ENCODE measurements at regions not wholly inside any gene's neighbourhood (a gene's known extent, or its start where the extent isn't known, plus 50 kb on each side); places are given as distances from the start of the nearest gene placed in this dataset.

DNA sequence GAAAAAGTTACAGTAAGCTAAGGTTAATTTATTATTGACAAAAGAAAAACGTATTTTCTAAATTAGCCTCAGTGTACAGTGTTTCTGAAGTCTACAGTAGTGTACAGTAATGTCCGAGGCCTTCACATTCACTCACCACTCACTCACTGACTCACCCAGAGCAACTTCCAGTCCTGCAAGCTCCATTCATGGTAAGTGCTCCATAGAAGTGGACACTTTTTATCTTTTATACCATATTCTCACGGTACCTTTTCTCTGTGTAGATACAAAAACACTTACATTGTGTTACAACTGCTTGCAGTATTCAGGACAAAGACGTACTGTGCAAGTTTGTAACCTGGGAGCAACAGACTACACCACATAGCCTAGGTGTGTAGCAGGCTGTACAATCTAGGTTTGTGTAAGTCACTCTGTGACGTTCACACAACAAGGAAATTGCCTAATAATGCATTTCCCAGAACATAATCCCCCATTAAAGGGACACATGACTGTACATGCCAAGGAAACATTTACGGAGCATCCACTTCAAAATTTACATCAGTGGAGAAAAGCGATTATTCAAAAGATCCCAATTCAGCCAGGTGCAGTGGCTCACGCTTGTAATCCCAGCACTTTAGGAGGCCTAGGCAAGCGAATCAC, 133.4 kb downstream of the BANF2 start:
- DNase-seq (ENCODE audit: low spot score) = no peak
- ATAC-seq (ENCODE audit: low FRiP score) = no peak
- TF ChIP-seq, protein P1, sequence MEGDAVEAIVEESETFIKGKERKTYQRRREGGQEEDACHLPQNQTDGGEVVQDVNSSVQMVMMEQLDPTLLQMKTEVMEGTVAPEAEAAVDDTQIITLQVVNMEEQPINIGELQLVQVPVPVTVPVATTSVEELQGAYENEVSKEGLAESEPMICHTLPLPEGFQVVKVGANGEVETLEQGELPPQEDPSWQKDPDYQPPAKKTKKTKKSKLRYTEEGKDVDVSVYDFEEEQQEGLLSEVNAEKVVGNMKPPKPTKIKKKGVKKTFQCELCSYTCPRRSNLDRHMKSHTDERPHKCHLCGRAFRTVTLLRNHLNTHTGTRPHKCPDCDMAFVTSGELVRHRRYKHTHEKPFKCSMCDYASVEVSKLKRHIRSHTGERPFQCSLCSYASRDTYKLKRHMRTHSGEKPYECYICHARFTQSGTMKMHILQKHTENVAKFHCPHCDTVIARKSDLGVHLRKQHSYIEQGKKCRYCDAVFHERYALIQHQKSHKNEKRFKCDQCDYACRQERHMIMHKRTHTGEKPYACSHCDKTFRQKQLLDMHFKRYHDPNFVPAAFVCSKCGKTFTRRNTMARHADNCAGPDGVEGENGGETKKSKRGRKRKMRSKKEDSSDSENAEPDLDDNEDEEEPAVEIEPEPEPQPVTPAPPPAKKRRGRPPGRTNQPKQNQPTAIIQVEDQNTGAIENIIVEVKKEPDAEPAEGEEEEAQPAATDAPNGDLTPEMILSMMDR (IDR thresholded peaks at IDR 0.05) = no peak

DNA sequence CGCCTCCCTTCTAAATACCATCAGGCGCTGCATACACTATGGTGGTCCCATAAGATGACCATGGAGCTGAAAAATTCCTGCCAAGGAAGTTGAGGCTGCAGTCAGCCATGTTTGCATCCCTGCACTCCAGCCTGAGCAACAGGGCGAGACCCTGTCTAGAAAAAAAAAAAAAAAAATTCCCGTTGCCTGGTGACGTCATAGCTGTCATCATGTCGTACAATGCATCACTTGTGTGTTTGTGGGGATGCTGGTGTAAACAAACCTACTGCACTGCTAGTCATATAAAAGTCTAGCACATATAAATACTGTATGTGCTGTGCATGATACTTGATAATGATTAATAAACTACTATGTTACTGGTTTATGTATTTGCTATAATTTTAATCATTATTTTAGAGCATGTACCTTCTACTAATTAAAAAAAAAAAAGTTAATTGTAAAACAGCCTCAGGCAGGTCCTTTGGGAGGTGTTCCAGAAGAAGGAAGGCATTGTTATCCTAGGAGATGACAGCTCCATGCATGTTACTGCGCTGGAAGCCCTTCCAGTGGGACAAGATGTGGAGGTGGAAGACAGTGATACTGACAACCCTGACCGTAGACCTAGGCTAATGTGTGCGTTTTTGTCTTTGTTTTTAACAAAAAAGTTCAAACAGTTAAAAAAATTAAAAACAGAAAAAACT, 132.6 kb downstream of the BANF2 start:
- ATAC-seq (ENCODE audit: low FRiP score) (no peak), DNase-seq (ENCODE audit: low spot score) (no peak)
- TF ChIP-seq, protein P1 (IDR thresholded peaks at IDR 0.05) = no peak

DNA sequence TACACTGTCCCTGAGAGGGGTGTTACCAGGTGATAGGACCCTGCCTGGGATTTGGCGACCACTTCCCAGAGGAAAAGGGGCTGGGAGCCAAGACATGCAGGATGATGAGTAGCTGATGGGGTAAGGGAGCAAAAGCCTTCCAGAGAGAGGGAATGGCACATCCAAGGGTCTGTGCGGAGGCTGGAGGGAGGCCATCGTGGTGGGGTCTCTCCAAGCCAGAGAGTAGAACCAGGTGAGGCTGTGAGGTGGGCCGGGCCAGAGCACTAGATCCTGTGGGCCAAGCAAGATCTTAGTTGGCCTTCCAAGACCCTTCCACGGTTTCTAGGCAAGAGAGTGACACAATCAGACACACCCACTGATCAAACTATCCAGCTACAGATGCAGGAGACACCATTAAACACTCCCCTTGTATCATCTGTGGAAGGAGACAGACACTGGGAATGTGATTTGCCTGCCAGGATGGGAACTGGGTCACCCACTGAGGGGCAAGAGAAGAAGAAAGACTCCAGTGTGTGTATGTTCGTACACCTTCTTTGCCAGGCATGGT, 128.9 kb downstream of the BANF2 start:
- TF ChIP-seq, protein P1 (IDR thresholded peaks at IDR 0.05) = no peak
- ATAC-seq (ENCODE audit: low FRiP score) (no peak), DNase-seq (ENCODE audit: low spot score) (no peak)

DNA sequence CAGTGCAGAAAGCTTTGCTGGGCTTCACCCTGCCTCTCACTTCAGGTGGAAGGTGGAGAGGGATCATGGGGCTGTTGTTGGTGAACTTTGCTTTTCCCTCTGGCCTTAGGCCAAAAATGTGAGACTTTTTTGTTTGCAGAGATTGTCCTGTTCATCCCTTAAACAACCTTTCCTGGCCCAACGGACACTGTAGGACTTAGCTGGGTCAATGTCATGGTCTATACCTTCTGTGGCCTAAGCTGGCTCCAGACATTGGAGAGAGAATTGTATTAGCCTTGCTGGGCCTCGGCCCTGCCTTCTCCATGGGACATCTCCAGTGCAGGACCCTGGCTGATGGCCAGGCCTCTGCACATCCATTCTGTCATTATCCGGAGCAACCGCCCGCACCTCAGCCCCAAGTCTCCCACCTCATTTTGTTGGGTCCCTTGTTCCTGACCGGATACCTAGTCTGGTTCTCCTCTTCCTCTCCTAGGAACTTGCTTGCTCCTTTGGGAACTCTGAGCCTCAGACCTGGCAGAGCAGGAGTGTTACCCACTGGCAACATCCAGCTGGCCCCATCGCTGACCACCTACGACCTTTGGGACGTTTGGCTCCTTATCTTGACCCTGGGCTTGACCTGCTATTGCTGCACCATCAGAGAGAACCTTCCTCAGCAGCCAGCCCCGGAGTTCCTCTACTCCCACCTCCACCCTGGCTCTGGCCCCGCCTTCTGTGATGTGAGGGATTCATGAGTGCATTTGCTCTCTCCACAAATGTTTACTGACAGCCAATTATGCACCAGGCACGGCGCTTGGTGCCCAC, 128.2 kb downstream of the BANF2 start:
- ATAC-seq (ENCODE audit: low FRiP score) (no peak), DNase-seq (ENCODE audit: low spot score) (no peak)
- TF ChIP-seq, protein P1 (IDR thresholded peaks at IDR 0.05) = no peak

GRCh38 chr20:17827079-17827478, 127.3 kb downstream of the BANF2 start:
- ATAC-seq (ENCODE audit: low FRiP score) (no peak), DNase-seq (ENCODE audit: low spot score) (no peak)
- TF ChIP-seq, protein P1 (IDR thresholded peaks at IDR 0.05) = no peak

GRCh38 chr20:17825960-17826843, 126.4 kb downstream of the BANF2 start:
- DNase-seq (ENCODE audit: low spot score) (no peak), ATAC-seq (ENCODE audit: low FRiP score) (no peak)
- TF ChIP-seq, protein P1 (IDR thresholded peaks at IDR 0.05) = no peak
